Esophagus muscularis mucosa (tissue), 3 donors: ENCODE measurements at regions not wholly inside any gene's neighbourhood (a gene's known extent, or its start where the extent isn't known, plus 50 kb on each side); places are given as distances from the start of the nearest gene placed in this dataset.

ENCODE experiments used
- CTCF ChIP-seq, 3 experiments: fragments of 200-600 bp in 2 of 3; fragments of 450-650 bp in 1 of 3; sonication (generic) in 2 of 3; IDR thresholded peaks; one replicate each; pipeline ENCODE4 v1.5.1; 2017 to 2019; ENCODE audit warnings: antibody characterized with exemption in 3 of 3, mild to moderate bottlenecking in 2 of 3, moderate library complexity in 1 of 3
- POLR2A ChIP-seq: fragments of 450-650 bp; IDR thresholded peaks from one replicate; pipeline ENCODE4 v1.6.1; 2017; ENCODE audit warnings: antibody characterized with exemption, moderate library complexity, mild to moderate bottlenecking, low read depth

- TF ChIP-seq CTCF (IDR thresholded peaks at IDR 0.05) (no peak), POLR2A (no peak)
Observed at GRCh38 chr4:177033135-177033534, 240.4 kb upstream of the VEGFC start.
